Neural progenitor cell (in vitro differentiated cells): ENCODE measurements at regions not wholly inside any gene's neighbourhood (a gene's known extent, or its start where the extent isn't known, plus 50 kb on each side); places are given as distances from the start of the nearest gene placed in this dataset.

ENCODE experiments used
- EZH2 ChIP-seq: fragments of 200-600 bp; sonication (generic); IDR thresholded peaks from 2 replicates; pipeline ENCODE4 v1.6.1; 2017; ENCODE audit warnings: antibody characterized with exemption, mild to moderate bottlenecking, moderate library complexity
- EZH2phosphoT487 ChIP-seq: fragments of 200-600 bp; sonication (generic); IDR thresholded peaks from 2 replicates; pipeline ENCODE4 v1.6.1; 2017; ENCODE audit warnings: antibody characterized with exemption
- TF ChIP-seq, protein P1 (sequence below): fragments of 200-600 bp; sonication (generic); IDR thresholded peaks from 2 replicates; pipeline ENCODE4 v1.5.1; 2017; ENCODE audit warnings: antibody characterized with exemption, mild to moderate bottlenecking

DNA sequence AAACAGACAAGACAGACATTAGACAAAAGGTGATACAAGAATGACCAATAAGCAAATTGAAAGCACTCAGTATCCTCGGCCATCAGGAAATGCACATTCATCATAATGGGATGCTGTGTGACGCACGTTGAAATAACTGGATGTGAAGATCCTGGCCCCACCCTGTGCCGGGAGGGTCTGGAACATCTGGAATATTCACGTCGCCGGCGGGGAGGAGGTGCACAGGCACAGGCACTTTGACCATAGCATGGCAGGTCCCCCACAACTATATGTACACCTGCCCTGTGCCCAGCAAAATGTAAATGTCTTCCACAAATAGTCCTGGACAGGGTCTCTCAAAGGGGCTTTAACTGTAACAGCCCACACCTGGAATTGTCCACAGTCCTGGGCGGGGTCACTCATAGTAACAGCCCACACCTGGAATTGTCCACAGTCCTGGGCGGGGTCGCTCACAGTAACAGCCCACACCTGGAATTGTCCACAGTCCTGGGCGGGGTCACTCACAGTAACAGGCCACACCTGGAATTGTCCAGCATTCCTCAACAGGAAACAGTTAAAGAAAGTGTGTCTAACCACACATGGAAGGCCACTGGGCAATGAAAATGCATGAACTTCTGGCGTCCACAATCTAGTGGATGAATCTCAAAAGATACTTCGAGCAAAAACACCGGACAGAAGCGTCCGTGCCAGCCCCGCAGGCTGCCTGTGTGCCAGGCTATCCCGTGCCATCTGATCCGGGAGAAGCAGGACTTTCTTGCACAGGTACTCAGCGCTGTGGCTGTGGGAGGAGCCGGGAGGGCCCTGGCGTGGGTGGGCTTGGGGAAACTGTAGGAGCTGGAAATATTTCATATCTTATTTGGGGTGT is 113.4 kb downstream of the RTP5 start:
- TF ChIP-seq, protein P1, sequence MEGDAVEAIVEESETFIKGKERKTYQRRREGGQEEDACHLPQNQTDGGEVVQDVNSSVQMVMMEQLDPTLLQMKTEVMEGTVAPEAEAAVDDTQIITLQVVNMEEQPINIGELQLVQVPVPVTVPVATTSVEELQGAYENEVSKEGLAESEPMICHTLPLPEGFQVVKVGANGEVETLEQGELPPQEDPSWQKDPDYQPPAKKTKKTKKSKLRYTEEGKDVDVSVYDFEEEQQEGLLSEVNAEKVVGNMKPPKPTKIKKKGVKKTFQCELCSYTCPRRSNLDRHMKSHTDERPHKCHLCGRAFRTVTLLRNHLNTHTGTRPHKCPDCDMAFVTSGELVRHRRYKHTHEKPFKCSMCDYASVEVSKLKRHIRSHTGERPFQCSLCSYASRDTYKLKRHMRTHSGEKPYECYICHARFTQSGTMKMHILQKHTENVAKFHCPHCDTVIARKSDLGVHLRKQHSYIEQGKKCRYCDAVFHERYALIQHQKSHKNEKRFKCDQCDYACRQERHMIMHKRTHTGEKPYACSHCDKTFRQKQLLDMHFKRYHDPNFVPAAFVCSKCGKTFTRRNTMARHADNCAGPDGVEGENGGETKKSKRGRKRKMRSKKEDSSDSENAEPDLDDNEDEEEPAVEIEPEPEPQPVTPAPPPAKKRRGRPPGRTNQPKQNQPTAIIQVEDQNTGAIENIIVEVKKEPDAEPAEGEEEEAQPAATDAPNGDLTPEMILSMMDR = no peak
- no peak for TF ChIP-seq EZH2phosphoT487
- no peak for TF ChIP-seq EZH2
